ENCODE measurements at regions not wholly inside any gene's neighbourhood (a gene's known extent, or its start where the extent isn't known, plus 50 kb on each side); places are given as distances from the start of the nearest gene placed in this dataset.

- H3K27ac Mint-ChIP-seq, result no peak overlapping the region
- H3K4me3 Mint-ChIP-seq (ENCODE audit: low read depth), result no peak overlapping the region
- H3K27me3 Mint-ChIP-seq, result peaks cover 73% of the 10 kb centered on the region
- TF ChIP-seq CTCF (IDR thresholded peaks at IDR 0.05; ENCODE audit: unreplicated experiment), result no peak
- no peak for DNase-seq (ENCODE audit: low spot score, unreplicated experiment)
- peaks cover 6% of the 10 kb centered on the region for H3K4me1 Mint-ChIP-seq (ENCODE audit: low read depth)
- no peaks in the 10 kb centered on the region for H3K9me3 Mint-ChIP-seq (ENCODE audit: low read depth)
- H3K36me3 Mint-ChIP-seq (ENCODE audit: insufficient read depth), result no peaks in the 10 kb centered on the region
These were observed 167.8 kb upstream of the LHX5 start for GRCh38 chr12:113639474-113639873.

- no peaks in the 10 kb centered on the region for H3K36me3 Mint-ChIP-seq (ENCODE audit: insufficient read depth)
- peak overlapping the region; percentile 69 for H3K4me3 Mint-ChIP-seq (ENCODE audit: low read depth)
- H3K9me3 Mint-ChIP-seq (ENCODE audit: low read depth), result no peaks in the 10 kb centered on the region
- peaks cover 6% of the 10 kb centered on the region for H3K4me1 Mint-ChIP-seq (ENCODE audit: low read depth)
- no peak for DNase-seq (ENCODE audit: low spot score, unreplicated experiment)
- H3K27ac Mint-ChIP-seq, result peak overlapping the region; percentile 42
- peaks cover 76% of the 10 kb centered on the region for H3K27me3 Mint-ChIP-seq
- no peak for TF ChIP-seq CTCF (IDR thresholded peaks at IDR 0.05; ENCODE audit: unreplicated experiment)
These were observed 166.7 kb upstream of the LHX5 start for GRCh38 chr12:113638460-113638775.

GRCh38 chr12:113634982-113635381 lies 163.3 kb upstream of the LHX5 start:
- Mint-ChIP-seq H3K4me1 (ENCODE audit: low read depth) (peaks cover 3% of the 10 kb centered on the region), H3K27me3 (peaks cover 66% of the 10 kb centered on the region), H3K4me3 (ENCODE audit: low read depth) (no peak overlapping the region), H3K9me3 (ENCODE audit: low read depth) (peaks cover 7% of the 10 kb centered on the region), H3K27ac (no peak overlapping the region), H3K36me3 (ENCODE audit: insufficient read depth) (no peaks in the 10 kb centered on the region)
- no peak for DNase-seq (ENCODE audit: low spot score, unreplicated experiment)
- TF ChIP-seq CTCF (IDR thresholded peaks at IDR 0.05; ENCODE audit: unreplicated experiment), result no peak

GRCh38 chr12:113634474-113634873 lies 162.8 kb upstream of the LHX5 start:
- no peak overlapping the region for H3K4me3 Mint-ChIP-seq (ENCODE audit: low read depth)
- no peak for DNase-seq (ENCODE audit: low spot score, unreplicated experiment)
- peaks cover 8% of the 10 kb centered on the region for H3K9me3 Mint-ChIP-seq (ENCODE audit: low read depth)
- peaks cover 66% of the 10 kb centered on the region for H3K27me3 Mint-ChIP-seq
- TF ChIP-seq CTCF (IDR thresholded peaks at IDR 0.05; ENCODE audit: unreplicated experiment), result no peak
- peaks cover 3% of the 10 kb centered on the region for H3K4me1 Mint-ChIP-seq (ENCODE audit: low read depth)
- no peak overlapping the region for H3K27ac Mint-ChIP-seq
- H3K36me3 Mint-ChIP-seq (ENCODE audit: insufficient read depth), result no peaks in the 10 kb centered on the region

- Mint-ChIP-seq H3K36me3 (ENCODE audit: insufficient read depth) (no peaks in the 10 kb centered on the region), H3K4me1 (ENCODE audit: low read depth) (peaks cover 3% of the 10 kb centered on the region), H3K4me3 (ENCODE audit: low read depth) (no peak overlapping the region), H3K27ac (no peak overlapping the region), H3K9me3 (ENCODE audit: low read depth) (peaks cover 8% of the 10 kb centered on the region), H3K27me3 (peaks cover 66% of the 10 kb centered on the region)
- no peak for DNase-seq (ENCODE audit: low spot score, unreplicated experiment)
- TF ChIP-seq CTCF (IDR thresholded peaks at IDR 0.05; ENCODE audit: unreplicated experiment), result no peak
These were observed 162.1 kb upstream of the LHX5 start for GRCh38 chr12:113633678-113634332.
